DOHH2 (cell line): ENCODE measurements at regions not wholly inside any gene's neighbourhood (a gene's known extent, or its start where the extent isn't known, plus 50 kb on each side); places are given as distances from the start of the nearest gene placed in this dataset.

Experiments used
- CTCF ChIP-seq: fragments of 200-600 bp; sonication (generic); IDR thresholded peaks from one replicate; pipeline ENCODE4 v1.5.1; 2014; ENCODE audit warnings: antibody characterized with exemption, mild to moderate bottlenecking, low read depth, low read length; ENCODE audit not compliant: poor library complexity, severe bottlenecking
- EZH2phosphoT487 ChIP-seq: fragments of 200-600 bp; sonication (generic); IDR thresholded peaks from 2 replicates; pipeline ENCODE4 v1.6.1; 2017; ENCODE audit warnings: borderline replicate concordance, mild to moderate bottlenecking, antibody characterized with exemption, low read length, moderate library complexity, mixed read lengths

GRCh38 chr20:50246367-50247195, 56.0 kb downstream of the CEBPB start:
- TF ChIP-seq CTCF (no peak), EZH2phosphoT487 (no peak)
